Body of pancreas (tissue), 4 donors: ENCODE measurements at regions not wholly inside any gene's neighbourhood (a gene's known extent, or its start where the extent isn't known, plus 50 kb on each side); places are given as distances from the start of the nearest gene placed in this dataset.

ENCODE experiments used
- POLR2A ChIP-seq, 3 donors: fragments of 450-650 bp; IDR thresholded peaks; one replicate each; pipeline ENCODE4 v1.6.1; 2016; ENCODE audit warnings: antibody characterized with exemption in 3 of 3, mild to moderate bottlenecking in 2 of 3
- TF ChIP-seq, protein P1 (sequence below), 7 experiments: fragments of 450-650 bp in 4 of 7; fragments of 200-600 bp in 3 of 7; sonication (generic) in 3 of 7; IDR thresholded peaks; one replicate each; pipeline ENCODE4 v1.5.1; 2016 to 2019; ENCODE audit warnings: antibody characterized with exemption in 7 of 7

DNA sequence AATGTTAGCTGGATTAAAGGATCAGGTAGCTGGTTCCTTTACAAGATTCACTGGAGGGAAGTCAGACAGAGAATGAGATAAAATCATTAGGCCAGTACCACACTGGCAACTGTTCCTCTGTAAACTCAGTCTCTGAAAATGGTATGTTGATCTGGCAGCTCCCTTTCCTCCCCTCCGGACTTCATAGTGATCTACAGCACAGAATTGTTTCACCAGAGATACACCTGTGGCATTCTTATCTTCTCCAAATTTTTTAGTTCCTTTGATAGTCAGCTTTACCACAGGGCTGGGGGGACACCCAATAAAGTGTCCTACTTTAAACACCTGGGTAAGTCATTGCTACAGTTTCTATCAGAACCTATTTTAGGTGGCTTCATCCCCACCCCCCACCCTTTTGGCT lies 304.3 kb upstream of the KCNH8 start:
- TF ChIP-seq, protein P1, sequence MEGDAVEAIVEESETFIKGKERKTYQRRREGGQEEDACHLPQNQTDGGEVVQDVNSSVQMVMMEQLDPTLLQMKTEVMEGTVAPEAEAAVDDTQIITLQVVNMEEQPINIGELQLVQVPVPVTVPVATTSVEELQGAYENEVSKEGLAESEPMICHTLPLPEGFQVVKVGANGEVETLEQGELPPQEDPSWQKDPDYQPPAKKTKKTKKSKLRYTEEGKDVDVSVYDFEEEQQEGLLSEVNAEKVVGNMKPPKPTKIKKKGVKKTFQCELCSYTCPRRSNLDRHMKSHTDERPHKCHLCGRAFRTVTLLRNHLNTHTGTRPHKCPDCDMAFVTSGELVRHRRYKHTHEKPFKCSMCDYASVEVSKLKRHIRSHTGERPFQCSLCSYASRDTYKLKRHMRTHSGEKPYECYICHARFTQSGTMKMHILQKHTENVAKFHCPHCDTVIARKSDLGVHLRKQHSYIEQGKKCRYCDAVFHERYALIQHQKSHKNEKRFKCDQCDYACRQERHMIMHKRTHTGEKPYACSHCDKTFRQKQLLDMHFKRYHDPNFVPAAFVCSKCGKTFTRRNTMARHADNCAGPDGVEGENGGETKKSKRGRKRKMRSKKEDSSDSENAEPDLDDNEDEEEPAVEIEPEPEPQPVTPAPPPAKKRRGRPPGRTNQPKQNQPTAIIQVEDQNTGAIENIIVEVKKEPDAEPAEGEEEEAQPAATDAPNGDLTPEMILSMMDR (IDR thresholded peaks at IDR 0.05) = no peak
- TF ChIP-seq POLR2A (IDR thresholded peaks at IDR 0.05) = no peak
